ENCODE measurements at regions not wholly inside any gene's neighbourhood (a gene's known extent, or its start where the extent isn't known, plus 50 kb on each side); places are given as distances from the start of the nearest gene placed in this dataset.

DNA sequence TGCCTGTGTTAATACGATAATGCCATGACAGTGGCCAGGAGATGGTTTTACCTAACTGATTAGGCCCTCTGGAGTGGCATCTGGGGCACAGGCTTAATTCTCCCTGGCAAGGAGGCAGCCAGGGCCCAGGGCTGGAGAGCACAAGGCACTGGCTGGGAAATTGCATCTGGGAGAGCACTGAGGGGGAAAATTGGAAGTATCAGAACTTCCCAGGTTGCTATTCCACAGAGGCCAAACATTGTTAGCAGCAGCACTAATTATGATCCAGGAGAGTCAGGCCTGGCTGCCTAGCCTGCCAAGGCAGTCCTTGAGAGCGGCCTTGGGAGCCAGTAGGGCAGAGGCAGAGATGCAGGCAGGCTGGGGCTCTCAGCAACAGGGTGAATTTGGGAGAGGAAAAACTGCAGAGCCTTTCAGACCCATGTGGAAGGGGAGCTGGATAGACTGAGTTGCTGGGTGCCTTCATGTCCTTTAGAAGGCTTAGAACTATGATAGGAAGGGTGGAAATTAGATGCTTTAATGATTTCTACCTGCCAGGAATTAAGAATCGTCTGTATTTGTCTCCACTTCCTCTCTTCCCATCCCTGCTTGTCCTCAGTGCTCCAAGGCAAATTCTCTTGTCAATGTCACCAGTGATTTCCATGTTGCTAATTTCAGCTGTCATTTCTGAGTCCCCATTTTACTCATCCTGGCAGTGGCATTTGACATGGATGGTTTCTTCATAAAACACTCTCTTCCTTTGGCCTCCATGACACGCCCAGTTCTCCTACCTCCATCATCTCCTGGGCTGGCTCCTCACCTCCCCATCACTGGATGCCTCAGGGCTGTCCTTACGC is 56.1 kb upstream of the HSPA9 start:
- TF ChIP-seq, protein P1, sequence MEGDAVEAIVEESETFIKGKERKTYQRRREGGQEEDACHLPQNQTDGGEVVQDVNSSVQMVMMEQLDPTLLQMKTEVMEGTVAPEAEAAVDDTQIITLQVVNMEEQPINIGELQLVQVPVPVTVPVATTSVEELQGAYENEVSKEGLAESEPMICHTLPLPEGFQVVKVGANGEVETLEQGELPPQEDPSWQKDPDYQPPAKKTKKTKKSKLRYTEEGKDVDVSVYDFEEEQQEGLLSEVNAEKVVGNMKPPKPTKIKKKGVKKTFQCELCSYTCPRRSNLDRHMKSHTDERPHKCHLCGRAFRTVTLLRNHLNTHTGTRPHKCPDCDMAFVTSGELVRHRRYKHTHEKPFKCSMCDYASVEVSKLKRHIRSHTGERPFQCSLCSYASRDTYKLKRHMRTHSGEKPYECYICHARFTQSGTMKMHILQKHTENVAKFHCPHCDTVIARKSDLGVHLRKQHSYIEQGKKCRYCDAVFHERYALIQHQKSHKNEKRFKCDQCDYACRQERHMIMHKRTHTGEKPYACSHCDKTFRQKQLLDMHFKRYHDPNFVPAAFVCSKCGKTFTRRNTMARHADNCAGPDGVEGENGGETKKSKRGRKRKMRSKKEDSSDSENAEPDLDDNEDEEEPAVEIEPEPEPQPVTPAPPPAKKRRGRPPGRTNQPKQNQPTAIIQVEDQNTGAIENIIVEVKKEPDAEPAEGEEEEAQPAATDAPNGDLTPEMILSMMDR (IDR thresholded peaks at IDR 0.05), result no peak
- H3K9me3 Mint-ChIP-seq, result no peaks in the 10 kb centered on the region
- peaks cover 22% of the 10 kb centered on the region for H3K4me1 Mint-ChIP-seq (ENCODE audit: low read depth)
- peaks cover 6% of the 10 kb centered on the region for H3K27me3 Mint-ChIP-seq (ENCODE audit: insufficient read depth)
- no peak for DNase-seq
- no peak overlapping the region for H3K4me3 Mint-ChIP-seq
- no peak overlapping the region for H3K27ac Mint-ChIP-seq
- H3K36me3 Mint-ChIP-seq (ENCODE audit: low read depth), result no peaks in the 10 kb centered on the region

DNA sequence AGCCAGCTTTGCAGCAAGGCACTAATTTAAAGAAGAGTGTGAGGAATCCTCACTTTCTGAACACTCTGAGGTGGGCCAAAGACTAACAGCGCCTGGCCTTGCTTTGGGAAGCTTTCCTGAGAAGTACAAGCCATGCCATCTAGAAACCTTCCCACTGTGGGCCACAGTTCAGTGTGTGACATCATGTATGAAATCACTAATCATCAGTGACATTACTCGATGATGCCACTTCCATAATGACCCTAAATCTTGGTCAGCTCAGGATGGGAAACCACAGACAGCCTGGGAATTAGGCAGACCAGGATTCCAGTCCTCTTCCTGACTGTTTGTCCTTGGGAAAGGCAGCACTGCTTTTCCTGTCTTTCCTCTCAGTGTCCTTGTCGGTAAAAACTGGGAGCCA is 54.2 kb upstream of the HSPA9 start:
- H3K36me3 Mint-ChIP-seq (ENCODE audit: low read depth), result no peaks in the 10 kb centered on the region
- TF ChIP-seq, protein P1 (IDR thresholded peaks at IDR 0.05), result no peak
- no peak overlapping the region for H3K27ac Mint-ChIP-seq
- no peak overlapping the region for H3K4me3 Mint-ChIP-seq
- no peak for DNase-seq
- H3K27me3 Mint-ChIP-seq (ENCODE audit: insufficient read depth), result peaks cover 9% of the 10 kb centered on the region
- peaks cover 17% of the 10 kb centered on the region for H3K4me1 Mint-ChIP-seq (ENCODE audit: low read depth)
- H3K9me3 Mint-ChIP-seq, result no peaks in the 10 kb centered on the region

DNA sequence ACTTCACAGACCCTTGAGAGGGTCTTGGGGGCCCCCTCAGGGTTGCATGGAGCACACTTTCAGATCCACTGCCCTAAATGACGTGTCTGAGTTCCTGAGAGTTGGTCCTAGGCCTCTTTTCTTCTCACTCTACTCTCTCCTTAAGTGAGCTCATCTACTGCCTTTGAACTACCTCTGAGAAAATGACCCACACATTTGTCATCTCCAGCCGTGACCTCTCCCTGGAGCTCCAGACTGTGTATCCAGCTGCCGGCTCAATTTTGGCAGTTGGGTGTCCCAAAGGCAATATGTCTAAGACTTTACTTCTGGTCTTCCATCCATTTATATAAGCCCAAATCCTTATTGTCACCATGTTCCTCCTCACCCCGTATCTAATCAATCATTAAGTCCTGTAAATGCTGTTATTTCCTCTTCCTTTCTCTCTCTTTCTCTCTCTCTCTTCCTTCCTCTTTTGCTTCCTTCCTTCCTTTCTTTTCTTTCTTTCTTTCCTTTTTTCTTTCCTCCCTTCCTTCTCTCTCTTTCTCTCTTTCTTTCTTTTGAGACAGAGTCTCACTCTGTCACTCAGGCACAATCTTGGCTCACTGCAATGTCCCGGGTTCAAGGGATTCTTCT is 51.2 kb upstream of the HSPA9 start:
- Mint-ChIP-seq H3K9me3 (no peaks in the 10 kb centered on the region), H3K4me3 (no peak overlapping the region), H3K27ac (no peak overlapping the region), H3K27me3 (ENCODE audit: insufficient read depth) (peaks cover 3% of the 10 kb centered on the region), H3K36me3 (ENCODE audit: low read depth) (no peaks in the 10 kb centered on the region), H3K4me1 (ENCODE audit: low read depth) (peaks cover 17% of the 10 kb centered on the region)
- peak; percentile 25 for DNase-seq
- TF ChIP-seq, protein P1 (IDR thresholded peaks at IDR 0.05), result no peak

DNA sequence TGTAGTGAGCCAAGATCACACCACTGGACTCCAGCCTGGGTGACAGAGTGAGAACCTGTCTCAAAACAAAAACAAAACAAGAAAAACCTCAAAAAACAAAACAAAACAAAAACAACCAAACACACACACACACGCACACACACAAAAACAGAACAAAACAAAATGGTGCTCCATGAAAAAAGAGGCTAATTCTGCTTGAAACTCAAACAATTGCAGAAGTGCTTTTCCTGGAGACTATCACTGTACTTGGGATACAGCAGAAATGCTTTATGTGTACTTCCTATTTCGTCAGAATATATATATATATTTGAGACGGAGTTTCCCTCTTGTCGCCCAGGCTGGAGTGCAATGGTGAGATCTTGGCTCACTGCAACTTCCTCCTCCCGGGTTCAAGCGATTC is 49.9 kb upstream of the HSPA9 start:
- TF ChIP-seq, protein P1 (IDR thresholded peaks at IDR 0.05), result no peak
- no peak for DNase-seq
- no peak overlapping the region for H3K4me3 Mint-ChIP-seq
- H3K4me1 Mint-ChIP-seq (ENCODE audit: low read depth), result peaks cover 17% of the 10 kb centered on the region
- no peak overlapping the region for H3K27ac Mint-ChIP-seq
- H3K9me3 Mint-ChIP-seq, result no peaks in the 10 kb centered on the region
- no peaks in the 10 kb centered on the region for H3K36me3 Mint-ChIP-seq (ENCODE audit: low read depth)
- H3K27me3 Mint-ChIP-seq (ENCODE audit: insufficient read depth), result peaks cover 5% of the 10 kb centered on the region
